ENCODE measurements at regions not wholly inside any gene's neighbourhood (a gene's known extent, or its start where the extent isn't known, plus 50 kb on each side); places are given as distances from the start of the nearest gene placed in this dataset.

GRCh38 chr7:106770191-106770590 lies 94.9 kb upstream of the PIK3CG start:
- Histone ChIP-seq H3K79me2 (ENCODE audit: insufficient read depth, low read length) (no peaks in the 10 kb centered on the region), H2AFZ (ENCODE audit: low read length) (no peak overlapping the region), H3K9ac (ENCODE audit: low read depth, low read length, poor library complexity, severe bottlenecking) (no peak overlapping the region), H3K4me3 (ENCODE audit: low read length, poor library complexity, severe bottlenecking) (no peak overlapping the region), H3K4me1 (ENCODE audit: insufficient read depth, low read length, poor library complexity, severe bottlenecking) (peaks cover 16% of the 10 kb centered on the region), H3K27me3 (ENCODE audit: insufficient read depth, low read length, poor library complexity, severe bottlenecking) (no peaks in the 10 kb centered on the region), H3K9me3 (ENCODE audit: insufficient read depth, low read depth, low read length) (no peaks in the 10 kb centered on the region), H3K9me2 (replicated peaks; ENCODE audit: low read depth, low read length) (no peaks in the 10 kb centered on the region), H3F3A (ENCODE audit: low read depth) (no peaks in the 10 kb centered on the region), H3K36me3 (ENCODE audit: insufficient read depth, low read length) (no peaks in the 10 kb centered on the region), H4K20me1 (ENCODE audit: insufficient read depth, low read length, poor library complexity, severe bottlenecking) (no peaks in the 10 kb centered on the region), H3K4me2 (ENCODE audit: low read depth, low read length, poor library complexity, severe bottlenecking) (no peak overlapping the region)
- no peak for TF ChIP-seq CTCF (conservative IDR thresholded peaks at IDR 0.05; ENCODE audit: low read length)
- TF ChIP-seq EZH2phosphoT487 (IDR thresholded peaks at IDR 0.05; ENCODE audit: borderline replicate concordance) = no peak

- Histone ChIP-seq H4K20me1 (ENCODE audit: insufficient read depth, low read length, poor library complexity, severe bottlenecking) (no peaks in the 10 kb centered on the region), H3K27me3 (ENCODE audit: insufficient read depth, low read length, poor library complexity, severe bottlenecking) (no peaks in the 10 kb centered on the region), H3K36me3 (ENCODE audit: insufficient read depth, low read length) (no peaks in the 10 kb centered on the region), H3K4me3 (ENCODE audit: low read length, poor library complexity, severe bottlenecking) (no peak overlapping the region), H3K4me1 (ENCODE audit: insufficient read depth, low read length, poor library complexity, severe bottlenecking) (peaks cover 9% of the 10 kb centered on the region), H3K9ac (ENCODE audit: low read depth, low read length, poor library complexity, severe bottlenecking) (no peak overlapping the region), H3K9me3 (ENCODE audit: insufficient read depth, low read depth, low read length) (no peaks in the 10 kb centered on the region), H3K79me2 (ENCODE audit: insufficient read depth, low read length) (no peaks in the 10 kb centered on the region), H3K9me2 (replicated peaks; ENCODE audit: low read depth, low read length) (no peaks in the 10 kb centered on the region), H3K4me2 (ENCODE audit: low read depth, low read length, poor library complexity, severe bottlenecking) (no peak overlapping the region), H3F3A (ENCODE audit: low read depth) (no peaks in the 10 kb centered on the region), H2AFZ (ENCODE audit: low read length) (no peak overlapping the region)
- no peak for TF ChIP-seq EZH2phosphoT487 (IDR thresholded peaks at IDR 0.05; ENCODE audit: borderline replicate concordance)
Observed at GRCh38 chr7:106772655-106773108, 92.4 kb upstream of the PIK3CG start.

GRCh38 chr7:106773228-106773627 lies 91.9 kb upstream of the PIK3CG start:
- no peaks in the 10 kb centered on the region for H3F3A ChIP-seq (ENCODE audit: low read depth)
- no peak overlapping the region for H3K9ac ChIP-seq (ENCODE audit: low read depth, low read length, poor library complexity, severe bottlenecking)
- H3K4me1 ChIP-seq (ENCODE audit: insufficient read depth, low read length, poor library complexity, severe bottlenecking) = peaks cover 4% of the 10 kb centered on the region

More at GRCh38 chr7:106773228-106773627, 91.9 kb upstream of the PIK3CG start:
- TF ChIP-seq EZH2phosphoT487 (IDR thresholded peaks at IDR 0.05; ENCODE audit: borderline replicate concordance) = no peak
- TF ChIP-seq CTCF (conservative IDR thresholded peaks at IDR 0.05; ENCODE audit: low read length) = no peak
- Histone ChIP-seq H3K36me3 (ENCODE audit: insufficient read depth, low read length) (no peaks in the 10 kb centered on the region), H3K9me2 (replicated peaks; ENCODE audit: low read depth, low read length) (no peaks in the 10 kb centered on the region), H3K4me3 (ENCODE audit: low read length, poor library complexity, severe bottlenecking) (no peak overlapping the region), H3K9me3 (ENCODE audit: insufficient read depth, low read depth, low read length) (no peaks in the 10 kb centered on the region), H2AFZ (ENCODE audit: low read length) (no peak overlapping the region), H3K27me3 (ENCODE audit: insufficient read depth, low read length, poor library complexity, severe bottlenecking) (no peaks in the 10 kb centered on the region), H3K79me2 (ENCODE audit: insufficient read depth, low read length) (no peaks in the 10 kb centered on the region), H3K4me2 (ENCODE audit: low read depth, low read length, poor library complexity, severe bottlenecking) (no peak overlapping the region), H4K20me1 (ENCODE audit: insufficient read depth, low read length, poor library complexity, severe bottlenecking) (no peaks in the 10 kb centered on the region)

Data from Loucy (cell line).